ENCODE measurements at regions not wholly inside any gene's neighbourhood (a gene's known extent, or its start where the extent isn't known, plus 50 kb on each side); places are given as distances from the start of the nearest gene placed in this dataset.

DNA sequence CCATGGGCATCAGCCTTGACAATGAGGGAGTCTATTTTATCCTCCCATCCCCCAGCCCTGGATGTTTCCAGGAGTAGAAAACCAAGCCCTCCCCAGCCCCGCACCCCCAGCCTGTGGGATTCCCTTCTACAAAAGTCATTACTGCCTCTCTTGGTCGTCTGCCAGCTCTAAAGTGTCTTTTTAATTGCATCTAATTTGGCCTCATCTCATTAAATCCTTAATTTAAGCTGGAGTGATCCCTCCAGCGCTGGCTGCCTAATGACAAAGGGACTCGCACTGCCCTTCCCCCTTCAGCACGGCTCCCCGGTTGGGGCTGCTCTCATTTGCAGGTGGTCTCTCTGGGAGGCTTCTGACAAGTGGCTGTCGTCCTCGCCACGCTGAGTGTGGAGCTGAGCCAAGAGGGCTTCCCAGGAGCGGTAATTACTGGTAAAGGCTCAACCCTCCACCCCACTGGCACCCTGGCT is 107.9 kb upstream of the ALDH1B1 start:
- DNase-seq: peak; percentile 28

DNA sequence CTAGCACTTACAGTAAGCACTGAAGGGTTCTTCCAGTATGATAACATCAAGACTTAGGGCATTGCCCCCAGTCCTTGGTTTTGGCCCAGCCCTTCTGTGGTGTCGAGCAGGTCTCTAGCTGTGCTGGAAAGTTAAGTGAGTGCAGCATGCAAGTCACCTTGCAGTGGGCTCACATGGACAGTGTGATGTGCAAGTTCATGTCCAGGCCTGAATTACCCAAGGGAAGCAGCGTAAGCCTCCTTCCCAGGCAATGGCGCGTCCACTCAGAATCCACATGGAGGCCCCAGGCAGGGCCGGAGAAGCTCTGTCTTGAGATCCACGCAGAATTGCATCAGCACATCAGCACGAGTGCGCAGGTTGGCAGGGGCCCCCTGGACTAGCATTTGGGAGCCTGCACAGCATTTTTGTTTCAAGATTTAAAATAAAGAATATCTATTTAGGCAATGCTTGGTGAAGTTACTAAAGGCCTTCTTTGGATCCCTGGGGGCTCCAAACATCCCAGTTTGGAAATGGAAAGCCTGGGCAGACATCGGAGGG is 108.4 kb upstream of the ALDH1B1 start:
- DNase-seq: peak; percentile 13

GRCh38 chr9:38282756-38283155 is 109.7 kb upstream of the ALDH1B1 start:
- DNase-seq: peak; percentile 13

- peak; percentile 30 for DNase-seq
Measured at GRCh38 chr9:38281917-38282316, 110.6 kb upstream of the ALDH1B1 start.

GRCh38 chr9:38281196-38281595 is 111.3 kb upstream of the ALDH1B1 start:
- DNase-seq: peak; percentile 19

GRCh38 chr9:38280251-38280800 is 112.2 kb upstream of the ALDH1B1 start:
- DNase-seq: peak; percentile 15

DNA sequence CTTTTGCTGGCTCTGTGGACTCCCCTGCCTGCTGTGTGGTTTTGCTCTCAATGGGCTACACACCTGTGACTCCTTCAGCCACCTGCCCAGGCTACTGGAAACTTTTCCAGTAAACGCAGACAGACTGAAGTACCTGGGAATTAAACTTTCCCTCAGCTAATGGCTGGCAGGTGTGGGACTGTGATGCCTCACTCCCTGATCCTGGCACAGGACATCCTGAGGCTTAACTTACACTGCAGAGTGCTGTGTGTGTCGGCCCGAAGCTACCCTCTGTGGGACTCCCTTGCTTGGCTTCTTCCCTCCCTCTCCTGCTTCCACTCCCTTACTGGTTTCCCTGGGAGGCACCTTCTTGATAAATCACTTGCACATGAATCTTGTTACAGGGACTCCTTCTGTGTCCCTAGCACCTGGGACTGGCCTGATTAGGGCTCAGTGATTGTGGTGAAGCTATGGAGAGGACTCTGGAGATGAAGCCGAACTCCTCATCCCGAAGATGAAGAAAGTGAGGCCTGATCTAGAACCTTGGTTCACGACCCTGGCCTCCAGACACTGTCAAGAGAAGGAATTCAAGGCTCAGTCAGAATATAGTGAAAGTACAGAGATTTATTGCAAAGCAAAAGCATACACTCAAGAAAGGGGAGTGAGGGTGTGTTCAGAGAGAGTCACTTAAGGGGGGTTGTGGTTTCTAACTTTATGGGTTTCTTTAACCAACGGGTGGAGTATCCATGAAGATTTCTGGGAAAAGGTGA is 113.4 kb upstream of the ALDH1B1 start:
- DNase-seq: peak; percentile 13

- DNase-seq: no peak
Measured at GRCh38 chr9:38278457-38278856, 114.0 kb upstream of the ALDH1B1 start.

- DNase-seq: no peak
Measured at GRCh38 chr9:38277601-38278200, 114.8 kb upstream of the ALDH1B1 start.

- DNase-seq: peak; percentile 19
Measured at GRCh38 chr9:38276771-38277439, 115.6 kb upstream of the ALDH1B1 start.

- DNase-seq: no peak
Measured at GRCh38 chr9:38274800-38275199, 117.7 kb upstream of the ALDH1B1 start.

DNA sequence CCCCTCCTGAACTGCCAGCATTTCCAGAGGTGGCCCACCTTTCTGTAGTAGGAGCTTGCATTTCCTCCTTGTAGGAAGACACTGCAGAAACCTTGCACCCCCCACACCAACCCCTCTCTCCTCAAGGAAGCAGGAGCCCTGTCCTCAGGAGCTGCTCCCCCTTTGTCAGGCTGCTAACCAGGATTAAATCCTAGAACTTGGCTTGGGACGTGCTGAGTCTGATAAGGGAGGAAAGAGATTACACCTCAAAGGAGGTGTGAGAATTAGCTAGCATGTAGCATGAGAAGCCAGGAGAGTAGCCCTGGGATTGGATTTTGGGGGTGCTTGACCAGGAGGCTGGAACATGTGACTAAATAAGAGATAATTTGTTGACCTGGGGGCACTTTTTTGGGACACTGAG is 119.8 kb upstream of the ALDH1B1 start:
- DNase-seq: no peak

DNA sequence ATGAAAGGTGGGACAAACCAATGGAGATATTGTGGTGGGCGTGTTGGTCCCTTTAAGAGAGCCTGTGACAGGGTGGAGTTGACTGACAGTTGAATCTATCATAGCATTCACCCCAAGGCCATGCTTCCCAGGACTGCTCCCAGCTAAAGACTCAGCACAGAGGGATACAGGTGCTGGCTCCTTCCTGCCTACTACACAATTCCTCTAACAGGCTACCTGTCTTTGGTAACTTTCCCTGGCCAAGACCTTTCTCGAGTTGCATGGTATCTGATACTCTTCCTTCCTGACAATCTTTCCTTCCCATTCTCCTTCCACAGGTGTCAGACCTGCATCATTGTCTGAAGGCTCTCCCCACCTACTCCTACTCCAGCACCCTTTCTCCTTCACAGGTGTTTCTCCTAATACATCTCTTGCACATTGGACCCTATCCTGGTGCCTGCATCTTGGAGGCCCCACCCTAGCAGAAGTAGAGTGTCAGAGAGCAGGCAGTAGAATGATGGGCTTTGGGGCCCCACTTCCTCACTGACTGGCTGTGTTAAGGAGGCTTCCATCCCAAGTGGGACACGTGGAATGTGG is 120.7 kb upstream of the ALDH1B1 start:
- no peak for DNase-seq

DNA sequence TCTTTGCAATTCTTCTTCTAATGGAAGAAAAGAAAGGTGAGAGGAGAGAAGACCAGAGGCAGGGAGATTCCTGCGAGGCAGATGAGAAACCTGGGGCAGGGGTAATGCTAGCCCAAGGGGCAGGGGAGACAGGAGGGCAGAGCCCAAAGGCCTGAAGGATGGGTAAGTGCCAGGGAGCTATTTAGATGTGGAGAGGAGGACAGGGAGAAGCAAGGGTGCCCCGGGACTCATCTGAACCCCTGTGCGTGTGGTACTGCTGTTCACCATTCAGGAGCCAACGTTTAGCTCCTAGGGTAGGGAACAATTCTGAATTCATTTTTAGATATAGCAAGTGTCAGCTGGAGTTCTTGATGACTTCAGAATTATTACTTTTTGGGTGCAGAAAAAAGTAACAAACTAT is 122.7 kb upstream of the ALDH1B1 start:
- no peak for DNase-seq

DNA sequence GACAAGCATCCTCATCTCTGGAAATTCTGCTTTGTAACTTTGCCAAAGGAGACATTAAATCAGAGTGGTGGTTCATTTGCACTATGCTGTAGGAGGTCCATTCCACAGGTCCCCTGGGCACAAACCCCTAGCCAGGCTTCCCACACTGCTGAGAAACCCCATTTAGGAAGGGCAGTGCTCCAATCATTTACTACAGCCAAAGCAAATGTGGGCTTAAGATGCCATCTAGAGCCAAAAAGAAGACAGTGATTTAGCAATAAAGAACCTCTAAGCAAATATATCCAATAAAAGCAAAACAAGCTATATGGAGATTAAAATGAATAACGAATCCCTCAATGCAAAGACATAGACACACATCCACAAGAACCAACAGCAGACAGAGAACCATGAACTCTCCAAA is 129.0 kb upstream of the ALDH1B1 start:
- peak; percentile 21 for DNase-seq

GRCh38 chr9:38259519-38260218 is 132.8 kb upstream of the ALDH1B1 start:
- DNase-seq: peak; percentile 32

DNA sequence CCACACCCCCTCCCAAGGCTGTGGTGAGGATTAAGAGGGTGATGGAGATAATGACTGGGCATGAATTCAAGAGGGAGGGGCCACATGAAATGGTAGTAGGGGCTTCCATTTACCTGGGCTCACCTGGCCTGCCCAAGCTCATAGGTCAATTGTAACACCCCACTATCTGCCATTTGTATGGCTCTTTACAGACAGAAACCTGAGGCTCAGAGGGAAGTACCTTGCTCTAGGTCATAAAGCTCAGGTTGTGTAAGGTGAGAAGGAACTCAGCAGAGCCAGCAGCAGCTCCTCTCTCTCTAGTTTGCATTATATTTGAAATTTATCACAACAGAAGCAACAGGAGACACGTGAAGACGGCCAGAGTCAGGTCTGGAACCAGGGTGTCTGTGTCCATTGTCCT is 133.4 kb upstream of the ALDH1B1 start:
- peak; percentile 32 for DNase-seq

DNA sequence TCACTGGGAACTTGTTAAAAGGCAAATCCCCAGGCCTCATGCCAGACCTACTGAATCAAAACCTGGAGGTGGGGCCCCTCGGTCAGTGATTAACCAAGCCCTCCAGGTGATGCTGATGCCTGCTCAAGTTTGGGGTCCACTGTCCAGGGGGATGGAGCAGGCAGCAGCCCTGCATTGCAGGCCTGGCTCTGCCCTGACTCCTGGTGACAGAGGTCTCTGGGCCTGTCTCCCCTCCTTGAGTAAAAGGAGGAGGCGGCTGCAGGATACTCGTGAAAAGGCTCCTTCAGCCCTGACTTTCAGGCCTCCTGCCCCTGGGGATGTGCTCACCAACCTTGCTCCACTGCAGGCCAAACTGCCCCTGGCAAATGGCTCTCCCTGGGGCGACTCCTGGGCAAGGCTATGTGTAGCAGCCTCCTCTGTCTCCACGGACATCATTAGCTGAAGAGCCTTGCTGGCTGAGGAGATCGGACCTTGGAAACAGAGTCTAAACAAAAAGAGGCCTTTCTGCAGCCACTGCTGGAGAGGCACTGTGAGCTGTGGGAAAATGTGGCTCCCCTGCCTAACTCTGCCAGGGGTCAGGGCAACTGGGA is 134.8 kb upstream of the ALDH1B1 start:
- peak; percentile 43 for DNase-seq

- DNase-seq: peak; percentile 33
Measured at GRCh38 chr9:38256461-38256860, 136.0 kb upstream of the ALDH1B1 start.

GRCh38 chr9:38255599-38255998 is 136.9 kb upstream of the ALDH1B1 start:
- no peak for DNase-seq

GRCh38 chr9:38254756-38255155 is 137.7 kb upstream of the ALDH1B1 start:
- DNase-seq: peak; percentile 21

DNA sequence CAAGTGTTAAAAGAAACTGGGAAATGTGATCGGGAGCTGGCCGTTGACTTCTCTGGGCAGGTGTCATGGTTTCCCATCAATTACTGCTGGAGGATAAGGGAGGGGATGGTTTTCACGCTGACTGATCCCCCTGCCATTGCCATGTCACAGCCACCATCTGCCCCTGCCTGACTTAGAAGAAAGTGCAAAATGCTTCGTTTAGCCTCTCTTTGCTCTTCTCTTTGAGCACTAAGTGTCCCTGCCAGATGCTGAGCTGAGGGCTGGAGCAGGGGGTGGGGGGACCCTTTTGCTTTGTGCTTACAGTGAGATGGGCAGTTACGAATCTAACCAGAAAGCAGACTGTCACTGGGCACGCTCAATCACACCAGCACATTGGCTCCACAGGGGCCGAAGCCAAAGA is 138.4 kb upstream of the ALDH1B1 start:
- peak; percentile 7 for DNase-seq
